CD4-positive, alpha-beta T cell (primary cell): ENCODE measurements at regions not wholly inside any gene's neighbourhood (a gene's known extent, or its start where the extent isn't known, plus 50 kb on each side); places are given as distances from the start of the nearest gene placed in this dataset.

Source experiments
- ATAC-seq: fragments of 200-7000 bp; cut with Tn5 transposase; one replicate; pipeline ENCODE4 v1.10.0; 2022; ENCODE audit warnings: mild to moderate bottlenecking; ENCODE audit not compliant: poor library complexity
- CTCF ChIA-PET: fragments of 350-600 bp; sonication (Branson Sonifier 250); formaldehyde crosslinking; loops from one replicate; lab custom pipeline; 2021; ENCODE audit warnings: antibody characterized with exemption, inconsistent platforms; lab: Charles Lee
- POLR2A ChIA-PET: fragments of 350-600 bp; sonication (Branson Sonifier 250); formaldehyde crosslinking; loops from one replicate; lab custom pipeline; 2021; ENCODE audit warnings: antibody characterized with exemption, inconsistent platforms; lab: Charles Lee
- DNase-seq, 14 experiments: peaks; one replicate each; pipeline ENCODE4 v3.0.0-alpha.2; 2013 to 2020; ENCODE audit warnings: mixed read lengths in 2 of 14
- H3K27ac ChIP-seq, 2 donors: one replicate each; pipeline versions ENCODE4 v1.5.1 to v1.7.0; 2013; ENCODE audit warnings: low read length in 2 of 2, low read depth in 1 of 2, mild to moderate bottlenecking in 1 of 2
- H3K27me3 ChIP-seq, 2 experiments: 1 replicate in 1 of 2; 2 replicates in 1 of 2; pipeline versions ENCODE4 v1.6.1 to v1.7.0; 2013; ENCODE audit warnings: low read length in 2 of 2, control low read depth in 1 of 2, mild to moderate bottlenecking in 1 of 2, moderate library complexity in 1 of 2; ENCODE audit not compliant: insufficient read depth in 2 of 2, control insufficient read depth in 1 of 2
- H3K36me3 ChIP-seq: one replicate; pipeline ENCODE4 v1.6.1; 2013; ENCODE audit warnings: low read length, control low read depth; ENCODE audit not compliant: insufficient read depth
- H3K4me1 ChIP-seq: one replicate; pipeline ENCODE4 v1.6.1; 2013; ENCODE audit warnings: low read length, control low read depth; ENCODE audit not compliant: insufficient read depth
- H3K4me3 ChIP-seq: one replicate; pipeline ENCODE4 v1.5.1; 2013; ENCODE audit warnings: mild to moderate bottlenecking, low read length, moderate library complexity
- H3K9me3 ChIP-seq, 2 experiments: 1 replicate in 1 of 2; 2 replicates in 1 of 2; pipeline versions ENCODE4 v1.6.1 to v1.7.0; 2013; ENCODE audit warnings: low read length in 2 of 2, mild to moderate bottlenecking in 2 of 2, control low read depth in 1 of 2, moderate library complexity in 1 of 2; ENCODE audit not compliant: control insufficient read depth in 1 of 2, insufficient read depth in 1 of 2
- H3K27ac Mint-ChIP-seq: one replicate; pipeline ENCODE4 v1.8.0; 2020; ENCODE audit warnings: mixed read lengths
- H3K27me3 Mint-ChIP-seq: one replicate; pipeline ENCODE4 v1.8.0; 2021; ENCODE audit warnings: mixed read lengths
- H3K36me3 Mint-ChIP-seq: one replicate; pipeline ENCODE4 v1.8.0; 2021; ENCODE audit warnings: low read depth, mixed read lengths
- H3K4me1 Mint-ChIP-seq: one replicate; pipeline ENCODE4 v1.8.0; 2021; ENCODE audit warnings: low read depth, mixed read lengths
- H3K4me3 Mint-ChIP-seq: one replicate; pipeline ENCODE4 v1.8.0; 2020; ENCODE audit warnings: mild to moderate bottlenecking, mixed read lengths
- H3K9me3 Mint-ChIP-seq: one replicate; pipeline ENCODE4 v1.8.0; 2020; ENCODE audit warnings: mixed read lengths
- intact Hi-C, 2 experiments: fragments of 100-400 bp; cut with DNase I in 1 of 2; cut with micrococcal nuclease in 1 of 2; formaldehyde crosslinking; loops; one replicate each; pipeline versions ENCODE4 v1.15.1 to v1.9.0; 2023 to 2025; cut with DNase I, micrococcal nuclease
- TF ChIP-seq, protein P1 (sequence below): fragments of 200-600 bp; IDR thresholded peaks from one replicate; pipeline ENCODE4 v1.8.0; 2022; ENCODE audit warnings: antibody characterized with exemption, mild to moderate bottlenecking

DNA sequence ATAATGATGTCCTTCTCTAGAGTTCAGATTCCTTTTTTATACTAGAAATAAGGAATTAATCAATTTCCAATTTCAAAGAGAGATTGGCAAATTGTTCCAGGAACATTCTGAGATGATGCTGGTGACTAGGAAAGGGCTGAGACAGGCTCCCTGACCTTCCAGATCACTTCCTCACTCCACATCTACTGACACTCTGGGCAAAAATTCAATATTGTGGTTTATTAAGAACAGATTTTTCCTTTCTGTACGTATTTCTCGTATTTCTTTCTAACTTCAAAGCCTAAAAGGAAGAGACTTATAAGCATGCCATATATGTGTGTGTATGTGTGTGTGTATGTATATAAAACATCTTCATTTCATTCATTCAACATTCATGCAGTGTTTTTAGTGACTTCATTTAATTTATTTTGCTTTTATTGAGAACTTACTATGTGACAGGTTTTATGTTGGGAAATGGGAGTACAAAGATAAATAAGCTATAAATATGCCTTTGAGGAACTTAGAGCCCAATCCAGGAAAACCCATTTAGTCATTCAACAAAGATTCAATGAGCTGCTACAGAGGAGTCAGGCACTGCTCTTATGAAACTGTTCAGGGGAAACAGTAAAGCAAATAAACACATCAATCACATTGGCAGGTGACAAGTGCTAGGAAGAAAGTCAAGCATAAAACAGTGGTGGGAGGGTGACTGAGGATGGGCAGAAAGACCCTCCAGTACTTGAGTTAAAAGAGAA lies 137.9 kb downstream of the RDH14 start:
- intact Hi-C loops: no loop called here
- no peaks in the 10 kb centered on the region for H3K4me1 ChIP-seq
- POLR2A ChIA-PET: no interaction called here
- H3K27ac ChIP-seq: no peak overlapping the region
- H3K27me3 ChIP-seq: no peaks in the 10 kb centered on the region
- no peak for ATAC-seq
- H3K36me3 ChIP-seq: no peaks in the 10 kb centered on the region
- Mint-ChIP-seq H3K36me3 (no peaks in the 10 kb centered on the region), H3K9me3 (no peaks in the 10 kb centered on the region), H3K4me1 (no peaks in the 10 kb centered on the region), H3K4me3 (no peak overlapping the region), H3K27ac (no peak overlapping the region), H3K27me3 (peaks cover 6% of the 10 kb centered on the region)
- TF ChIP-seq, protein P1, sequence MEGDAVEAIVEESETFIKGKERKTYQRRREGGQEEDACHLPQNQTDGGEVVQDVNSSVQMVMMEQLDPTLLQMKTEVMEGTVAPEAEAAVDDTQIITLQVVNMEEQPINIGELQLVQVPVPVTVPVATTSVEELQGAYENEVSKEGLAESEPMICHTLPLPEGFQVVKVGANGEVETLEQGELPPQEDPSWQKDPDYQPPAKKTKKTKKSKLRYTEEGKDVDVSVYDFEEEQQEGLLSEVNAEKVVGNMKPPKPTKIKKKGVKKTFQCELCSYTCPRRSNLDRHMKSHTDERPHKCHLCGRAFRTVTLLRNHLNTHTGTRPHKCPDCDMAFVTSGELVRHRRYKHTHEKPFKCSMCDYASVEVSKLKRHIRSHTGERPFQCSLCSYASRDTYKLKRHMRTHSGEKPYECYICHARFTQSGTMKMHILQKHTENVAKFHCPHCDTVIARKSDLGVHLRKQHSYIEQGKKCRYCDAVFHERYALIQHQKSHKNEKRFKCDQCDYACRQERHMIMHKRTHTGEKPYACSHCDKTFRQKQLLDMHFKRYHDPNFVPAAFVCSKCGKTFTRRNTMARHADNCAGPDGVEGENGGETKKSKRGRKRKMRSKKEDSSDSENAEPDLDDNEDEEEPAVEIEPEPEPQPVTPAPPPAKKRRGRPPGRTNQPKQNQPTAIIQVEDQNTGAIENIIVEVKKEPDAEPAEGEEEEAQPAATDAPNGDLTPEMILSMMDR: no peak
- H3K9me3 ChIP-seq: no peaks in the 10 kb centered on the region
- CTCF ChIA-PET: no interaction called here
- DNase-seq: no peak
- no peak overlapping the region for H3K4me3 ChIP-seq

DNA sequence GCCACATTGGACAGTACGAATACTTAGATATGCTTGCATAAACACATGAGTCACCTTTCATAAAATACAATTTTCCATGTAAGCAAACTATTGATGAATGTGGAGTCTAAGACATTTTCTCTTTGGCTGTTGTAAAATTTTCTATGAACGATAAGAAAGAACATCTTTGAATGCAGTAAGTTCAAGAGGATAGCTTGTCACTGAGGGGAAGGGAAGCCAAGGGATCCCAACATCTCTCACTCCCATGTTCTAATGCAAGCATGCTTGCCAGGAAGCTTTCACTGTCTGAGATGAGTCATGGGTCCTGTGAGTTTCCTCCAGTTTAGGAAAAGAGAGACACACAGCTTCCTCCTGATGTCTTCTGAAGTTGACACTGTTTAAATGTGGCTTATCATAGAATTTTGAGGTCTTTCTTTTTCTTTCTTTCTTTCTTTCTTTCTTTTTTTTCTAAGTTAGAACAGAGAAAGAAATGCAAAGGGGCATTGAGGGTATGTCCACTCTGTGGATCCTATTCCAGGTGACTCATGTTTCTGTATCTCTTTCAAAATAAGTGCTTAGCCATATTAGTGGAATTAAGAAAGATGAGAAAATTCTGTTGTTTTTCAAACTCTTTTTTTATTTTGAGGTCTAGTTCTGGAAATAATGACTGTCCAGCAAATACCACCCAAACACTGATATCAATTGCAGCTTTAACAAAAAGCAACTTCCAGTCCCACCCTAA lies 146.6 kb downstream of the RDH14 start:
- ChIA-PET CTCF (interaction anchor here (0.5 kb wide), 1 partner anchor 908 kb away, joined by 3 read pairs; no protein-coding TSS in a partner anchor), POLR2A (no interaction called here)
- DNase-seq (no peak), ATAC-seq (no peak)
- H3K4me1 Mint-ChIP-seq: no peaks in the 10 kb centered on the region
- H3K36me3 ChIP-seq: no peaks in the 10 kb centered on the region
- H3K27ac ChIP-seq: no peak overlapping the region
- TF ChIP-seq, protein P1: no peak
- H3K4me1 ChIP-seq: no peaks in the 10 kb centered on the region
- intact Hi-C loops: no loop called here
- no peaks in the 10 kb centered on the region for H3K9me3 ChIP-seq
- H3K9me3 Mint-ChIP-seq: no peaks in the 10 kb centered on the region
- peaks cover 0 to 4% of the 10 kb centered on the region in 2 experiments for H3K27me3 ChIP-seq
- H3K27ac Mint-ChIP-seq: no peak overlapping the region
- peaks cover 23% of the 10 kb centered on the region for H3K27me3 Mint-ChIP-seq
- no peak overlapping the region for H3K4me3 Mint-ChIP-seq
- H3K4me3 ChIP-seq: no peak overlapping the region
- no peaks in the 10 kb centered on the region for H3K36me3 Mint-ChIP-seq

DNA sequence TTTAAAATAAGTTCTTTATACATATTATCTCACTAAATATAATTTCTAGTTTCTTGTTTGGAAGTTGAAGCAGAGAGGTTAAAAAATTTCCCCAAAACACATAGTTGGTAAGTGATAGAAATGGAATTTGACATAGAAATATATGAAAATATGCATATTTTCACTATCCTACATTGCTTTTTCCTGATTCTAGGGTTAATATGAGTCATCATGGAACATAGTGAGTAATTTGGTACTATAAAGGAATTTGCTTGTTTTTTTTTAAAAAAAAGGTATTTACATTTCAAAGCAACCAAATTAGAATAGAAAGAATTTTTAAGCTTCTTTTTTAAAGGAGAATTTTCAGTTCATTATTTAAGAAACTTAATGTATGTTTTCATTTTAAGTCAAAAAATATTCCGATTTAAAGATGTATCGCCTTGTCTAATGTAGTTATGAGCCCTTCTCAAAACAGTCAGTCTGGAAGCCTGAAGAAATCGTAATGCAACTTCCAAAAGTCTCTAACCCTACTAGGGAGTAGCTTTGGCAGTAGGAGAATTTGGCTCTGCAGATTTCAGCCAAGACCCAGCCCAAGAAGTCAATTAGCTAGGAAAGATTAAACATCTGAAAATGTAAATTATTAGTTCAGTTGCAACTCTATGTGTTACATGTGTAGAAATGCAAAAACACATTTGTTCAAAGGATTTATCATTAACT lies 147.3 kb downstream of the RDH14 start:
- Histone ChIP-seq H3K4me3 (no peak overlapping the region), H3K4me1 (no peaks in the 10 kb centered on the region), H3K27me3 (peaks cover 0 to 8% of the 10 kb centered on the region in 2 experiments), H3K27ac (no peak overlapping the region), H3K9me3 (no peaks in the 10 kb centered on the region), H3K36me3 (no peaks in the 10 kb centered on the region)
- H3K27me3 Mint-ChIP-seq: peaks cover 25% of the 10 kb centered on the region
- DNase-seq (no peak), ATAC-seq (no peak)
- H3K4me1 Mint-ChIP-seq: no peaks in the 10 kb centered on the region
- H3K4me3 Mint-ChIP-seq: no peak overlapping the region
- TF ChIP-seq, protein P1: no peak
- POLR2A ChIA-PET: no interaction called here
- intact Hi-C loops: no loop called here
- no peaks in the 10 kb centered on the region for H3K36me3 Mint-ChIP-seq
- no peaks in the 10 kb centered on the region for H3K9me3 Mint-ChIP-seq
- H3K27ac Mint-ChIP-seq: no peak overlapping the region
- CTCF ChIA-PET: interaction anchor here (0.6 kb wide), 1 partner anchor 19 kb away, joined by 3 read pairs; no protein-coding TSS in a partner anchor
